ENCODE measurements at regions not wholly inside any gene's neighbourhood (a gene's known extent, or its start where the extent isn't known, plus 50 kb on each side); places are given as distances from the start of the nearest gene placed in this dataset.

DNA sequence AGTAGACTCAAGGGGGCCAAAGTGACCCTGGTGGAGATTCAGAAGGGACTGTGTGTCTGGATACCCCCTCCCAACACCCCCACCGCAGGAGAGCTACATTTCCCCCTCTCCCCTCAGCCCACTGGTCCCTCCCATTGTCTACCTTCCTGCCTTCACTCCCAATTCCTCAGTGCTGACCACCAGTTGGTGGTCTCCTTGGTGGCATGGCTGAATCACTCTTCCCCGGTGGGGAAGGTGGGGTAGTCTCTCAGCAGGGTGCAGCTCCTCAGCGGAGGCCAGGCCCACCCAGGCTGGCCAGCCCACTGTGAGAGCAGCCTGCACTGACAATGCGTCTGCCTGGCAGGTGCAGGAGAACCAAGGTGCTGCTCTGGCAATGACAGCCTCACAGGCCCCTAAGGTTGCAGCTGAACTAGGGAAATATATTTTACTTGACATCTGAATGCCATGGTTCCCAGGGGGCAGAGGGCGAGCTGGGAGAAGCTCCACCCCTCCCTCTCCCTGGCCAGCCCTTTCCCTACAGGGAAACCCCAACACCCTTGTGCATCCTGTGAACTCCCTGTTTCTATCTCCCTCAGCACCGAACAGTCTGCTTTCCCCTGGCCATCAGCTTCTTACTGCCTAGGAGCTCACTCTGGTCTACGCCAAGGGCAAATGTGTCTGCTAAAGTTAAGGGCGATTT, 62.6 kb upstream of the PAX8 start:
- TF ChIP-seq, protein P1, sequence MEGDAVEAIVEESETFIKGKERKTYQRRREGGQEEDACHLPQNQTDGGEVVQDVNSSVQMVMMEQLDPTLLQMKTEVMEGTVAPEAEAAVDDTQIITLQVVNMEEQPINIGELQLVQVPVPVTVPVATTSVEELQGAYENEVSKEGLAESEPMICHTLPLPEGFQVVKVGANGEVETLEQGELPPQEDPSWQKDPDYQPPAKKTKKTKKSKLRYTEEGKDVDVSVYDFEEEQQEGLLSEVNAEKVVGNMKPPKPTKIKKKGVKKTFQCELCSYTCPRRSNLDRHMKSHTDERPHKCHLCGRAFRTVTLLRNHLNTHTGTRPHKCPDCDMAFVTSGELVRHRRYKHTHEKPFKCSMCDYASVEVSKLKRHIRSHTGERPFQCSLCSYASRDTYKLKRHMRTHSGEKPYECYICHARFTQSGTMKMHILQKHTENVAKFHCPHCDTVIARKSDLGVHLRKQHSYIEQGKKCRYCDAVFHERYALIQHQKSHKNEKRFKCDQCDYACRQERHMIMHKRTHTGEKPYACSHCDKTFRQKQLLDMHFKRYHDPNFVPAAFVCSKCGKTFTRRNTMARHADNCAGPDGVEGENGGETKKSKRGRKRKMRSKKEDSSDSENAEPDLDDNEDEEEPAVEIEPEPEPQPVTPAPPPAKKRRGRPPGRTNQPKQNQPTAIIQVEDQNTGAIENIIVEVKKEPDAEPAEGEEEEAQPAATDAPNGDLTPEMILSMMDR (IDR thresholded peaks at IDR 0.05), result no peak
- TF ChIP-seq POLR2A (IDR thresholded peaks at IDR 0.05), result no peak
- no peak for TF ChIP-seq POLR2AphosphoS5 (IDR thresholded peaks at IDR 0.05)
